GM19328 (cell line): ENCODE measurements at regions not wholly inside any gene's neighbourhood (a gene's known extent, or its start where the extent isn't known, plus 50 kb on each side); places are given as distances from the start of the nearest gene placed in this dataset.
"Not testable (repeated sequence)": the region's sequence is repeated elsewhere in the genome, so short reads cannot be mapped to it uniquely, and the experiment has no call there.

ENCODE experiments used
- ATAC-seq: cut with Tn5 transposase; IDR thresholded peaks from one replicate; pipeline ENCODE4 v1.9.1; 2021; ENCODE audit warnings: mild to moderate bottlenecking, moderate library complexity; ENCODE audit not compliant: unreplicated experiment

DNA sequence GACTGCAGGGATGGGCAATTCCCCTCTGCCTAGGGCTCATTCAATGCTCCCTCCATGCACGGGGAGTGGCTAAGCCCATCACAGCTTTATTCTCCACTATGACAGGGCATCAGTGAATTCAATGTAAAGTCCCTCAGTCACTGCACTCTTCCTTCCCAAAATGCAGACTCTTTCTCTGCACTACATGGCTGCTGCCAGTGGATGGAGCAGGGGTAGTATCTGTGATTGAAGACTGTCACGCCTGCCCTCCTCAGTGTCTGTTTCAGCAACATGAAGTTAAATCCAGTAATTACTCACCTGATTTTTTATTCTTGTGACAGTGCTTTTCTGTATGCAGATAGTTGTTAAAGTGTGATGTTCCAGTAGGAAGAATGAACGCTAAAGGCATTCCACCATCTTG lies 1323.2 kb downstream of the AMY1C start:
- no peak for ATAC-seq

DNA sequence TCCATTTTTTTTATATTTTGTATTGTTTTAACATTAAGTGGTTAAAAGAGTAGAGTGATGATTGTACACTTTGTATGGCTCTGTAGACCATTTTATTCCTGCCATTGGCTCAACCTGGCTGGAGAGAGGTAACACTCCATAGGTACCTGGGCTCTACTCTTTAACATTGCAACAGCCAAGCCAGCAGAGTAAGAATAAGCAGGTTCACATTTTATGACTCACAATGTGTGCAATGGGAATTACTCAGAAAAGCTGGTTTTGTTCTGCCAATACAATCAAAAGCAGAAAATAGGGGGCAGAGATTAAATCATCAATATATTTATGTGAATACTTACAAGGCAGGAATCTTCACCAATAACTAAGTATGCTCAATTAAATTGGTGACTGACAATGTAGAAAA lies 1324.0 kb downstream of the AMY1C start:
- ATAC-seq: no peak

DNA sequence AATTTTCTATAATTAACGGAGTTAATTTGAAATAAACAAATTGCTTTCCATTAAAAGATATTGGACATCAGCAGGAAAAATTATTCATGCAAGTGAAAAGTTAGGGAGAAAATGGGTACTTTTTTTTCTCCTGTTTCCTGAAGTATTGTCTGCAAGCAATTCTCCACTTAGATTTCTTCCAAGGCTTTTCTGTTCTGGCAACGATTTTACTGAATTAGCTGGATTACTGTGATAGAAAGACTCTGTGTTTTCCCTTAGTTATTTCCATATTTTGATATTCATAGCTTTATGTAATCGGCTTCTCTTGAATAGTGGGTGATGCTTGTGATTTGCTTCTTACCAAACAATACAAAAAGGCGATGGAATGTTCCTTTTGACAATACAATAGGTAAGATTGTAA lies 1333.9 kb downstream of the AMY1C start:
- ATAC-seq: no peak

DNA sequence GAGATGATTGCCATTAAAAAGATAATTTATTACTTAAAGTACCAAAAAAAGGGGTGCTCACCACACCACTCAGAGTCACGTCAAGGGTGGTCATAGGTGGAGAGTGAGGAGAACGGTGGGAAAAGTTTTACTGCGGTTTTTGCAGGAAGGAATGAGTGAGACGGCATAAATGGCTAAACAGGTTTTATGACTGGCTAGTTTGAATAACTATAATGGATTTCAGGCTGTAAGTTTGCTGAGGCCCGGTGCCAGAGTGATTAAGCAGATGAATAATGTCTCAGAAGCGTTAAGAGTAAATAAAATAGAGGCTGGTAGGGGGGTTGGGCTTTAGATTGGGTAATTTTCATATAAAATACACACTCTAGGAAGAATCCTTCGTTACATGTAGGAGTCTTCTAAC lies 1337.8 kb downstream of the AMY1C start:
- ATAC-seq: no peak

DNA sequence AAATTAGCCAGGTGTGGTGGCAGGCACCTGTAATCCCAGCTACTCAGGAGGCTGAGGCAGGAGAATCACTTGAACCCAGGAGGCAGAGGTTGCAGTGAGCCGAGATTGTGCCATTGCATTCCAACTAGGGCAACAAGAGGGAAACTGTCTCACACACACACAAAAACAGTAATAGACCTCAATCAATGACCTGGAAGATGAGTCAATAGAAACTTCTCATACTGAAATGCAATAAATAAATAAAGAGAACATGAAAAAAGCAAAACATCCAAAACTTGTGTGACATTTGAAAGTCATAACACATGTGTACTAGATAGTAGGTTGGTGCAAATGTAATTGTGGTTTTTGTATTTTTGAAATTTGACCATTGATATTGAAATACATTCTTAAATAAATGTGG lies 1338.5 kb downstream of the AMY1C start:
- no peak for ATAC-seq

DNA sequence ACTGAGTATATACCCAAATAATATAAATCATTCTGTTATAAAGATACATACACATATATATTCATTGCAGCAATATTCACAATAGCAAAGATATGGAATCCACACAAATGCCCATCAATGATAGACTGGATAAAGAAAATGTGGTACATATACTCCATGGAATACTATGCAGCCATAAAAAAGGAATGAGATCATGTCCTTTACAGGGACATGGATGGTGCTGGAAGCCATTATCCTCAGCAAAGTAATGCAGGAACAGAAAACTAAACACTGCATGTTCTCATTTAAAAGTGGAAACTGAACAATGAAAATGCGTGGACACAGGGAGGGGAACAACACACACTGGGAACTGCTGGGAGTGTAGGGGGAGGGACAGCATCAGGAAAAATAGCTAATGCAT lies 1344.2 kb downstream of the AMY1C start:
- ATAC-seq: not testable (repeated sequence)

DNA sequence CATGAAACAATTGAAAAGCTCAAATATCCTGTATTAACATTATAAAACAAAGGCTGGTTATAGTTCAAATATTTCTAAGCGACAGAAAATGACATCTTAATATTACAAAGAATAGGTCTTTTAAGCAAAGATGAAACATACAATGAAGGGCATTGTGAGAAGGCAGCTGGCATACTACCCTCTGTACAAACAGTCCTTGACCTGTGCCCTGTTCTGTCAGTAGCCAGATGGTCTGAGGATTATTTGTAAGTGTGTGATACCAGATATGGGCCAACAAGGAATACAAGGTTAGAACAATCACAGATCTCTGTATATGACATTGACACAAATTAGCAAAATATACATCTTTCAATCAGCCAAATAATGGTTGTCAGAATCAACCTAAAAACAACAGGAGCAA lies 1350.4 kb downstream of the AMY1C start:
- no peak for ATAC-seq

DNA sequence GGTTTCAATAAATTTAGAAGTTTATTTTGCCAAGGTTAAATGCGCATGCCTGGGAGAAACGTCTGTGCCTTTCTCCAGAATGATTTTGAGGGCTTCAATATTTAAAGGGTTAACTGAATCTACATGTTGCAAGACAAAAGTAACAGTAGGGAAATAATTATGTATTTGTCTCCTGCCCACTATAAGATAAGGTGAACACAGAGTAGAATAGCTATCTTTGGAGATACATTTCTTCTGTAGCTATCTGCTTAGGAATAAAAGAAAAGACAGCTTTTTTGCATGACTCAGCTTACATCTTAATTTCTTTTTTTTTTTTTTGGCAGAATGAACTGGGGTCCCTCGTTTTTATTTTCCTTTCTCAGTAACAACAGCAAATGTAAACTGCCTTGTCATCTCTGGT lies 1351.6 kb downstream of the AMY1C start:
- no peak for ATAC-seq

DNA sequence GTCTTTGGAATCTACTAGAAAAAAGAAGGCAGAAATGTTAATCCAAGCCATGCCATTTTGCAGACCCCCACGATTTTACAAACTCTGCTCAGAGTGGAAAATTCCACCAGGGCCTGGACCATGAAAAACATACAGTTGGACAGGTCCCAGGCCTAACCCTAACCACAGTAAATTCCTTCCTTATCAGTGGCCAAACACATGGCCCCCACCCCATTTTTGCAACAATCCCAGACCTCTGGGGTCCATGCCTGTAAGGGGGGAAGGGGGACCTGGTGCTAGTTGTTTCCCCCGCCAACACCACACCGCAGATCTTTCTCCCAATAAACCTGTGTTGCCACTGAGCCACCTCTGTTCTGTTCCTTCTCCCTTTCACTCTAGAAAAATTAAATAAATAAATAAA lies 1352.7 kb downstream of the AMY1C start:
- ATAC-seq: no peak

DNA sequence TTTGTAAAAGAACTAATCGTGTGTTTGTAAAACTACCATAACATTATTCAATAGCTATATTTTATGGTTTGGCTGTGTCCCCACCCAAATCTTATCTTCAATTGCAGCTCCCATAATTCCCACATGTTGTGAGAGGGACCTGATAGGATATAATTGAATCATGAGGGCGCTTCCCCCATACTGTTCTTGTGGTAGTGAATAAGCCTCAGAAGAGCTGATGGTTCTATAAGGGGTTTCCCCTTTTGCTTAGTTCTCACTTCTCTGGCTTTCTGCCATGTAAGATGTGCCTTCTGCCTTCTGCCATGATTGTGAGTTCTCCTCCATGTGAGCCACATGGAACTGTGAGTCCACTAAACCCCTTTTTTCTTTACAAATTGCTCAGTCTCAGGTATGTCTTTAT lies 1372.3 kb downstream of the AMY1C start:
- ATAC-seq: no peak

DNA sequence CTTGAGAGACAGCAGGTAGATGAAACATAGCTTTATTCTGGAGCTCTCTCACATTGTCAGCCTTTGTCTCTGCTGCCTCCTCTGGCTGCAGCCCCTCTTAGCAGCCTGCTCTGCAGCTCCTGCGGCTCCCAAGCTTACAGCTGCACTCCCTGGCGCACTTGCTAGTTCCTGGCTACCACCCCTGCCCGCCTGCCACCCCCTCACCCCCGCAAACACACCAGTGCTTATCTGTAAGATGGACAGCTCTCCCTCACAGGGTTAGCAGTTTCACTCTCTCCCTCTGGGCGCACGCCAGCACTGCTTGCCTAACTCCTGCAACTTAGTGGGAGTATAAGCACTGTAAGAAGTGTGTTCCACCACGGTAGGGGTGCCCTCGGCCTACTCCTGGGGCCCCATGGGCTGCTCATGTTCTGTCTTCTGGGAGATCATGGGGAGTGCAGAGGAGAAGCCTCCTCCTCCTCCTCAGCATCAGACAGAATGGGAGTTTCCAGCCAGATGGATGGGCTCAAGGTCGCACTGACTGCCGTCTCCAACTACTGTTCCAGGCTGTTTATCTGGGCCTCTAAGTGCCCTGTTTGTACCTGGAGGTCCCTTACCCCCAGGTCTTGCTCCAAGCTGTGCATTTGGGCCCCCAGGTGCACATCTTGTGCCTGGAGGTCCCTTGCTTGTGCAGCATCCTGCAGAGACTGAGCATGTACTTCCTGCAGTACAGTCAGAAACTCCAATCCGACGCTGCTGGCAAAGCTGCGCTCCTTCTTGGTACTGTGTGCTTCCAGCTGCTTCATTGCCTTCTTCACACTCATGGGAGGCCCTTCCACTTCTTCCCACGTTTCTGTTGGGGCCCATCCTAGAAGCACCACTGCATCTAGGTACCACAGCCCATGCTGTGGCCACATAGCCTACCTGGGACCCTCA lies 1388.1 kb downstream of the AMY1C start:
- no peak for ATAC-seq

DNA sequence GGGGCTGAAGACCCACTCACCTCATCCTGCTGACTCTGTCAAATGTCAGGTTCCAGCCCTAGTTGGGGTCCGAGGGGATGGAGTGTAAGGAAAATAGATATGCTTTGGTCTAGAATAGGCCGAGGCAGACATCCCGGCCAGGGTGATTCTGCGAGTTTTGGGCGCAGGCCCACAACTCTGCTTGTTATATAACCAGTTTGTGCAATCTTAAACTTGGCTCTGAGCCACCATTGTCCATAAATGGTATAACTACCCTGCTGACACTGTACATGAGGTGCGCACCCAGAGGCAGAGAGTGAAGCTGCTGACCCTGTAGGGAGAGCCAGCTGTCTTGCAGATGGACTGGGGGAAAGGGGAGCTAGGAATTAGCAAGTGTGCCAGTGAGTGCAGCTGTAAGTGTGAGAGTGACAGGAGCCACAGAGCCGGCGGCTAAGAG lies 1388.8 kb downstream of the AMY1C start:
- no peak for ATAC-seq

DNA sequence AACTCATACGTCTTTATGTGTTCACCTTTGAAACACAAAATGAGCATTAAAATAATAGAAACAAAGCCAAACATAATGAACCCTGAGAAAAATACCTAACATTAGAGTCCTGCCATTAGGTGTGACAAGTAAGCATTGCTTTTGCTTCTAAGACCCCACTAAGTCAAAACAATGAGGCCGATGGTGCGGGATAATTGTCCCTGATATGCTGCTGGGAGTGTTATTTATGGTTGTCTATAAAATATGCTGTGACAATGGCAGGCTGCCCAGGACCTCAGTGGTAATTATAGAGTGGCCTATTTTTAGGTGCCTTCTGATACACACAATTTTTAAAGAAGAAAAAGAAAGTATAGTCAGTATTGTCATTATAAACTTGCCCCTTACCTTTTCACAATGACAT lies 1423.1 kb downstream of the AMY1C start:
- ATAC-seq: no peak

DNA sequence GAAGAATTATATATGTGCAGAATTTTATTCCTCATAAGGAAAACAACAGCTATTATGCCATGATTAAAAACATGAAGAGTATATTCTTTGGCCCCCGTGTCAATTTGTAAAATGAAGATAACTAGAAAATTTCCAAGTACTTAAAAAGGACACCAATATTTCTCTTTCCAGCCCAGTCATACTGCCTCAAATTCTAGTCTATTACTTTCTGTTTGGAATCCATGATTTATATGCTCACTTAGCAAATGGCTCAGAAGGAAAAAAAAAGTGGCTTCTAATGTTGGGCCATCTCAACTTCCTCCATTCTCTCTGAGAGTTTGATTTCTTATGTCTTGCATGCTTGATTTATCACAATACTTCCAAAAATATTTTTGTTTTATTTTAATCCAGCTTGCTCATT lies 1431.1 kb downstream of the AMY1C start:
- no peak for ATAC-seq

DNA sequence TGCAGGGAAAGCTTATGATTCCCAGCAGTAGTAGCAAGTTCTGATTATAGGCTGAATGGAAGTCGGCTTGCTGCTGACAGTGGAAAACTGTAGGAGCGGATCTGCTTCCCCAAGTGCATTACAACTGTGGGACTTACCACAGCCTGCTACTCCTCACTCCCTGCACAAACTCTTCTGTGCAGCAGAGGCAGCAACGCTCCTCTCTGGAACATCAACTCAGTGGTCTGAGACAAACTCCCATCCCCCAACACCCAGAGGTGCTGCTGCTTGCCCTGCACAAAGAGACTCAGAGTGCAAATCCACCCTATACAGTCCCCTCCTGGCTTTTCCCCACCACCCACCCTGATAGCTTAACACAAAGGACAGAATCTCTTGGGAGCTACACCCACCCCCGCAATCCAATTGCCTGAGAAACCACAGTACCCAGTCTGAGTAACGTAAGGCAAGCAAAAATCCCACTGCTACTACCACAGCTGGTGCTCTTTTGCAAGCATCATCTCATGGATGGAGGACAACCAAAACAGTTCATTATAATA lies 1455.2 kb downstream of the AMY1C start:
- ATAC-seq: no peak

DNA sequence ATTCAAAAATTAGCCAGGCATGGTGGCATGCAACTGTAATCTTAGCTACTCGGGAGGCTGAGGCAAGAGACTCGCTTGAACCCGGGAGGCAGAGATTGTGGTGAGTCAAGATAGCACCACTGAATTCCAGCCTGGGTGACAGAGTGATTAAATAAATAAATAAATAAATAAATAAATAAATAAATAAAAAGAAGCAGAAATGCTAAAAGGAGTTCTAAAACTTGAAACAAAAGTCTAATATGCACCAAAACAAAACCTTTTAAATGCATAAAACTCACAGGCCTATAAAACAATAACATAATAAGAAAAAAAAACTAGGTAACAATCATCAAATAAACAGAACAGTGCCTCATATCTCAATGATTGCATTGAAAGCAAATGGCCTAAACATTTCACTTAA lies 1458.9 kb downstream of the AMY1C start:
- ATAC-seq: no peak

DNA sequence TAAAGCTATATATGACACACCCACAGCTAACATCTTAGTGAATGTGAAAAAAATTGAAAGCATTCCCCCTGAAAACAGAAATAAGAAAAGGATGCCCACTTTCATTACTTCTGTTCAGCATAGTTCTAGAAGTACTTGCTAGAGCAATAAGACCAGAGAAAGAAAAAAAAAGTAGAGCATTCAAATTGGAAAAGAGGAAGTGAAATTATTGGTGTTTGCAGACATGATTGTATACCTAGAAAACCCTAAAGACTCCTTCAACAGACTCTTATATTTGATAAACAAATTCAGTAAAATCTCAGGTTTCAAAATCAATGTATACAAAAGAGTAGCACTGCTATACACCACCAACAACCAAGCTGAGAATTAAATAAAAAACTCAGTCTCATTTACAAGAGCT lies 1461.0 kb downstream of the AMY1C start:
- no peak for ATAC-seq

DNA sequence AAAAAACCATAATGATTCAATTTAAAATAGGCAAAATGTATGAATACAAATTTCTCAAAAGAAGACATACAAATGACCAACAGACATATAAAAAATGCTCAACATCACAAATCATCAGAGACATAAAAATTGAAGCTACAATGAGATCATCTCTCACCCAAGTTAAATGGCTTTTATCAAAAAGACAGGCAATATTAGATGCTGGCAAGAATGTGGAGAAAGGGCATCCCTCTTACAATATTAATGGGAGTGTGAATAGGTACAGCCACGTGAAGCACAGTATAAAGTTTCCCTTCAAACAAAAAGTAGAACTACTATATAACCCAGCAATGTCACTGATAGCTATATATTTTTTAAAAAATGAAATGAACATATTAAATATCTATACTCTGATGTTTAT lies 1481.7 kb downstream of the AMY1C start:
- no peak for ATAC-seq

DNA sequence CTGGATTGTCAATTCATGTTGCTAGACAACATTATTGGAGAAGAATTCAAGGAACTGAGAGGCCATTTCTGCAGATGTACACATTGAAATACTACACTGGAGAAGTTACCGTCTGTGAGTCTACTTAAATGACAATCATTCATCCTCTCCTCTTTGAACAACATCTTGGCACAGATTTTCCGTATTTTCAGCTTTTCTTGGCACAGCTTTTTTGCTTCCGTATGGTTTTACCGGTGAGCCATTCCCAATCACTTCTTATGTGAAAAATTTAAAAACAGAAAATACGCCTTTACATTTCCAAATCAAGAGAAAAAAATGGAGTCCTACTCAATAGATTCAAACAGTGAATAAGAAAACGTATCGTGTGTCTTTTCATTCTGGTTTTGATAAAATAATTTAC lies 1493.7 kb downstream of the AMY1C start:
- ATAC-seq: no peak

DNA sequence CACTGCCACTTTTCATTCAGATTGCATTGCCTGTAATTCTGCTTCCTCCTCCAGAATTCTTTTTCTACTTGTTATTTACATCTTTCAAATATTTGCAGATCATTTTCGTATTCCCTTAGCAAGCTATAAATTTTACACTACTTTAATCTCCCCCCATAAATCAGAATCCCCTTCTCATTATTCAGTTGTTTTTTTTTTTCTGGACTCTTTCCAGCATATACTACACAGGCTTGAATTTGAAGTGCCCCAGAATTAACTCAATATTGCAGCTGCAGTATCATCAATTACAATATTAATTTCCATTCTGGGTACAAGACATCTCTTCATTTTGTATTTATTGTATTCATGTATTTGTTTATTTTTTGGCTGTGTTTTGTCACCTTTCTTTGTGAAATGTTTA lies 1494.3 kb downstream of the AMY1C start:
- ATAC-seq: no peak

DNA sequence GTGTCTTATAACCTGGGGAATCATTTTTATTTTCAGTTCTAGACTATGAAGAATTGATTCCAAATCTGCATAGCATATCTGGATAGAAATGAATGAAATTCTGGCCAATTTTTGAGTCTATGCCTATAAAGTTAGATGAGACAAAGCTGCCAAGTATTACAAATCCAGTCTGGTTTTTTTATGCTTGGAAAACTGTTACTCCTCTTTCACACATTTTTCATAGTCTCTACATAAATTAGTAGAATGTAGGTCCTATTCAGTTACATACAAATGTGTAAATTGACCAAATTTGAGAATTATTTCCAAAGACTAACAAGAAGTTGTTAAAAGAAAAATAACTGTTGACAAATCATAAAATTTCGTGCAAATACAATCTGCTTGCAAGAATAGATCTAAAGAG lies 1505.2 kb downstream of the AMY1C start:
- no peak for ATAC-seq

DNA sequence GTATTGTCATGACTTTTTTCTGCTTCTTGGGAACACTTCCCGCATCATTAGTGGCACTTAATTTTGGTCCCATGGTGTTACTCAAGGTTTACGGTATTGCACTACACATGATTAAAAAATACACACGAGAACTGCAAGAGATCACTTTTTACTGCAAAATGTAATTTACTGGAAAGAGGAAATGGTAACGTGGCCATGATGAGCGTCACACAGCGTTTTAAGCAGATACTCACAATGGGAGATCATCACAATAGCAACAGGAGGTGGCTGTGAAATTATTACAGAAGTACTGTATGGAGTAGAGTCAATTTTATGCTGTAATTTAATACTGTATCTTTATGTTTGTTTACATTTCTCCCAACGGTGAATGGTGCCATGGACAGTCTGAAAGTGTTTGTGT lies 1510.3 kb downstream of the AMY1C start:
- no peak for ATAC-seq

DNA sequence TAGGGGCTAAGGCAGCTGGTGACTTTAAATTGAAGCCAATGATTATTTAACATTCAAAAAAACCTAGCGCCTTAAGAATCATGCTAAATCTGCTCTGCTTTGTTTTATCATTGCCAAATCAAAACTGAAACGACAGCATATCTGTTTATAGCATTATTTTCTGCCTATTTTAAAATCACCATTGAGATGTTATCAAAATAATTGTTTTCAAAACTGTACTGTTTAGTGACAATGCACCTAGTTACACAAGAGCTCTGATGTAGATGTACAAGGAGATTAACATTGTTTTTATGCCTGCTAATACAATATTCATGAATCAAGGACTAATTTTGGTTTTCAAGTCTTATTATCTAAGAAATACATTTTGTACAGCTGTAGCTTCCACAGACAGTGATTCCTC lies 1521.3 kb downstream of the AMY1C start:
- no peak for ATAC-seq
